C4-2B (cell line): ENCODE measurements at regions not wholly inside any gene's neighbourhood (a gene's known extent, or its start where the extent isn't known, plus 50 kb on each side); places are given as distances from the start of the nearest gene placed in this dataset.

Experiments
- ZFX ChIP-seq: fragments of 450-650 bp; IDR thresholded peaks from 2 replicates; pipeline ENCODE4 v1.6.1; 2017
- TF ChIP-seq, protein P1 (sequence below): fragments of 450-650 bp; conservative IDR thresholded peaks from 2 replicates; pipeline ENCODE4 v1.5.1; 2017; ENCODE audit warnings: mild to moderate bottlenecking

DNA sequence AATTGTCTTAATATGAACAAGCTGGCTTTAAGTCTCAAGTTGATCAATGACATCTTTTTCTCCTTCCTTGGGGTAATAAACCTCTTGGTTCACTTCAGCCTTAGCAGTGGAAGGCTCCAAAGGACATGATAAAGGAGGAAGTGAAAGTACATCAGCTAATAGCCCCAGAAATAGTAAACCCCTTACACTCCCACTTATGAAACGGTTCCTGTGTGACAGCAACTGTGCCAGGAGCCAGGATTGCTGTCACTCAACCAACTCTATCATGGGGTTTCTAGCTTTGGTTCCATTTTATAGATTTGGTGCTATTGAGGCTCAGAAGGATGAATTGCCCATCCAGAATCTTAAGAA, 216.7 kb downstream of the ABHD5 start:
- TF ChIP-seq, protein P1, sequence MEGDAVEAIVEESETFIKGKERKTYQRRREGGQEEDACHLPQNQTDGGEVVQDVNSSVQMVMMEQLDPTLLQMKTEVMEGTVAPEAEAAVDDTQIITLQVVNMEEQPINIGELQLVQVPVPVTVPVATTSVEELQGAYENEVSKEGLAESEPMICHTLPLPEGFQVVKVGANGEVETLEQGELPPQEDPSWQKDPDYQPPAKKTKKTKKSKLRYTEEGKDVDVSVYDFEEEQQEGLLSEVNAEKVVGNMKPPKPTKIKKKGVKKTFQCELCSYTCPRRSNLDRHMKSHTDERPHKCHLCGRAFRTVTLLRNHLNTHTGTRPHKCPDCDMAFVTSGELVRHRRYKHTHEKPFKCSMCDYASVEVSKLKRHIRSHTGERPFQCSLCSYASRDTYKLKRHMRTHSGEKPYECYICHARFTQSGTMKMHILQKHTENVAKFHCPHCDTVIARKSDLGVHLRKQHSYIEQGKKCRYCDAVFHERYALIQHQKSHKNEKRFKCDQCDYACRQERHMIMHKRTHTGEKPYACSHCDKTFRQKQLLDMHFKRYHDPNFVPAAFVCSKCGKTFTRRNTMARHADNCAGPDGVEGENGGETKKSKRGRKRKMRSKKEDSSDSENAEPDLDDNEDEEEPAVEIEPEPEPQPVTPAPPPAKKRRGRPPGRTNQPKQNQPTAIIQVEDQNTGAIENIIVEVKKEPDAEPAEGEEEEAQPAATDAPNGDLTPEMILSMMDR = no peak
- no peak for TF ChIP-seq ZFX
